ENCODE measurements at regions not wholly inside any gene's neighbourhood (a gene's known extent, or its start where the extent isn't known, plus 50 kb on each side); places are given as distances from the start of the nearest gene placed in this dataset.

- DNase-seq (ENCODE audit: low read depth), result no peak
Observed at GRCh38 chr11:15882876-15883454, 473.4 kb downstream of the SOX6 start.

- DNase-seq (ENCODE audit: low read depth), result no peak
Observed at GRCh38 chr11:15883455-15883920, 472.9 kb downstream of the SOX6 start.

- DNase-seq (ENCODE audit: low read depth), result no peak
Observed at GRCh38 chr11:15884141-15884540, 472.2 kb downstream of the SOX6 start.

- no peak for DNase-seq (ENCODE audit: low read depth)
Observed at GRCh38 chr11:15884777-15885540, 471.4 kb downstream of the SOX6 start.

- no peak for DNase-seq (ENCODE audit: low read depth)
Observed at GRCh38 chr11:15885854-15886253, 470.5 kb downstream of the SOX6 start.

- no peak for DNase-seq (ENCODE audit: low read depth)
Observed at GRCh38 chr11:15886299-15886698, 470.0 kb downstream of the SOX6 start.

GRCh38 chr11:15886866-15887265, 469.5 kb downstream of the SOX6 start:
- no peak for DNase-seq (ENCODE audit: low read depth)

GRCh38 chr11:15888556-15889345, 467.6 kb downstream of the SOX6 start:
- DNase-seq (ENCODE audit: low read depth), result no peak

- DNase-seq (ENCODE audit: low read depth), result no peak
Observed at GRCh38 chr11:15889363-15890030, 466.8 kb downstream of the SOX6 start.

- no peak for DNase-seq (ENCODE audit: low read depth)
Observed at GRCh38 chr11:15890031-15890713, 466.2 kb downstream of the SOX6 start.

- DNase-seq (ENCODE audit: low read depth), result no peak
Observed at GRCh38 chr11:15893080-15893492, 463.3 kb downstream of the SOX6 start.

GRCh38 chr11:15896026-15896425, 460.3 kb downstream of the SOX6 start:
- no peak for DNase-seq (ENCODE audit: low read depth)

GRCh38 chr11:15896530-15896929, 459.8 kb downstream of the SOX6 start:
- DNase-seq (ENCODE audit: low read depth), result no peak

GRCh38 chr11:15897211-15897960, 459.0 kb downstream of the SOX6 start:
- no peak for DNase-seq (ENCODE audit: low read depth)

GRCh38 chr11:15901054-15901453, 455.3 kb downstream of the SOX6 start:
- DNase-seq (ENCODE audit: low read depth), result no peak

- DNase-seq (ENCODE audit: low read depth), result no peak
Observed at GRCh38 chr11:15901790-15902189, 454.6 kb downstream of the SOX6 start.

- no peak for DNase-seq (ENCODE audit: low read depth)
Observed at GRCh38 chr11:15903246-15903645, 453.1 kb downstream of the SOX6 start.

- no peak for DNase-seq (ENCODE audit: low read depth)
Observed at GRCh38 chr11:15905366-15906104, 450.8 kb downstream of the SOX6 start.

GRCh38 chr11:15906481-15907035, 449.8 kb downstream of the SOX6 start:
- DNase-seq (ENCODE audit: low read depth), result no peak

GRCh38 chr11:15907806-15908205, 448.5 kb downstream of the SOX6 start:
- DNase-seq (ENCODE audit: low read depth), result no peak
